Body of pancreas (tissue), 4 donors: ENCODE measurements at regions not wholly inside any gene's neighbourhood (a gene's known extent, or its start where the extent isn't known, plus 50 kb on each side); places are given as distances from the start of the nearest gene placed in this dataset.

Experiments used
- POLR2A ChIP-seq, 3 donors: fragments of 450-650 bp; IDR thresholded peaks; one replicate each; pipeline ENCODE4 v1.6.1; 2016; ENCODE audit warnings: antibody characterized with exemption in 3 of 3, mild to moderate bottlenecking in 2 of 3
- TF ChIP-seq, protein P1 (sequence below), 7 experiments: fragments of 450-650 bp in 4 of 7; fragments of 200-600 bp in 3 of 7; sonication (generic) in 3 of 7; IDR thresholded peaks; one replicate each; pipeline ENCODE4 v1.5.1; 2016 to 2019; ENCODE audit warnings: antibody characterized with exemption in 7 of 7

DNA sequence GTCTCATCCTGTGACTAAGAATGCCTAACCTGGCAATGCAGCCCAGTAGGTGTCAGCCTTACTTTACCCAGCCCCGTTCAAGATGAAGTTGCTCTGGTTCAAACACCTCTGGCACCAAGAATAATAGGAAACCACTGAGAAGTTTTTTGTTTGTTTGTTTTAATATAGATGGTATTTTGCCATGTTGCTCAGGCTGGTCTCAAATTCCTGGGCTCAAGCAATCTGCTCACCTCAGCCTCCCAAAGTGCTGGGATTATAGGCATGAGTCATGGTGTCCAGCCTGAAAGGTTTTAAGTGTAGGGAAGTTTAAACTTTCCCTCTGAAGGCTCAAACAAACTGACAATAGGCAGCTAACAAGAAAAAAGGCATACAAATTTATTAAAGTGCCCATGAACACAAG lies 51.2 kb upstream of the ABCC4 start:
- TF ChIP-seq, protein P1, sequence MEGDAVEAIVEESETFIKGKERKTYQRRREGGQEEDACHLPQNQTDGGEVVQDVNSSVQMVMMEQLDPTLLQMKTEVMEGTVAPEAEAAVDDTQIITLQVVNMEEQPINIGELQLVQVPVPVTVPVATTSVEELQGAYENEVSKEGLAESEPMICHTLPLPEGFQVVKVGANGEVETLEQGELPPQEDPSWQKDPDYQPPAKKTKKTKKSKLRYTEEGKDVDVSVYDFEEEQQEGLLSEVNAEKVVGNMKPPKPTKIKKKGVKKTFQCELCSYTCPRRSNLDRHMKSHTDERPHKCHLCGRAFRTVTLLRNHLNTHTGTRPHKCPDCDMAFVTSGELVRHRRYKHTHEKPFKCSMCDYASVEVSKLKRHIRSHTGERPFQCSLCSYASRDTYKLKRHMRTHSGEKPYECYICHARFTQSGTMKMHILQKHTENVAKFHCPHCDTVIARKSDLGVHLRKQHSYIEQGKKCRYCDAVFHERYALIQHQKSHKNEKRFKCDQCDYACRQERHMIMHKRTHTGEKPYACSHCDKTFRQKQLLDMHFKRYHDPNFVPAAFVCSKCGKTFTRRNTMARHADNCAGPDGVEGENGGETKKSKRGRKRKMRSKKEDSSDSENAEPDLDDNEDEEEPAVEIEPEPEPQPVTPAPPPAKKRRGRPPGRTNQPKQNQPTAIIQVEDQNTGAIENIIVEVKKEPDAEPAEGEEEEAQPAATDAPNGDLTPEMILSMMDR (IDR thresholded peaks at IDR 0.05): no peak
- no peak for TF ChIP-seq POLR2A (IDR thresholded peaks at IDR 0.05)
